Coronary artery (tissue), 2 donors: ENCODE measurements at regions not wholly inside any gene's neighbourhood (a gene's known extent, or its start where the extent isn't known, plus 50 kb on each side); places are given as distances from the start of the nearest gene placed in this dataset.

Experiments
- DNase-seq: peaks from one replicate; pipeline ENCODE4 v3.0.0-alpha.2; 2017; ENCODE audit warnings: low spot score
- H3K27ac ChIP-seq, 2 donors: fragments of 200-600 bp; sonication (generic); one replicate each; pipeline ENCODE4 v1.5.1; 2016 to 2019
- H3K4me3 ChIP-seq: fragments of 200-600 bp; sonication (generic); 2 replicates; pipeline ENCODE4 v1.5.1; 2016; ENCODE audit warnings: mild to moderate bottlenecking, moderate library complexity
- TF ChIP-seq, protein P1 (sequence below): fragments of 200-600 bp; sonication (generic); IDR thresholded peaks from one replicate; pipeline ENCODE4 v1.5.1; 2019; ENCODE audit warnings: antibody characterized with exemption

DNA sequence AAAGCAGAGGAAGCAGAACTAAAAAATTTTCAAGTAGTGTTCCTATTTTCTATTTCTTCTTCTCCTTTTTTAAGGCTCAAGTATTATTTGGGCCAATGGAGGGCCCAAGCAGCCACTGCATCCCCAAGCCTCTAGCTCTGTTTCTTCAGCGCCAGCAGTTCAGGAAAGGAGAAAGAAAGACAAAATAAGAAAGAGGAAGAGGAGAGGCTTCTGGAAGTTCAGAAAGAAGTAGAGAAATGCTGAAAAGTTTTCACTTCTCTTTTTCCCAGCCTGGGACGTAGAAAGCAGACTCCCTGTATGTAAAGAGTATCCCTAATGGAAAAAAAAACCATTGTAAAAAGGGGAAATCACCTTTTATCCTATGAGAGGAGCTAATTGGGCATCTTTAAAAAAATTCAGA, 165.5 kb upstream of the KLF12 start:
- Histone ChIP-seq H3K4me3 (no peak overlapping the region), H3K27ac (peak overlapping the region in 1 of 2 donors; percentile 6)
- DNase-seq = no peak
- TF ChIP-seq, protein P1, sequence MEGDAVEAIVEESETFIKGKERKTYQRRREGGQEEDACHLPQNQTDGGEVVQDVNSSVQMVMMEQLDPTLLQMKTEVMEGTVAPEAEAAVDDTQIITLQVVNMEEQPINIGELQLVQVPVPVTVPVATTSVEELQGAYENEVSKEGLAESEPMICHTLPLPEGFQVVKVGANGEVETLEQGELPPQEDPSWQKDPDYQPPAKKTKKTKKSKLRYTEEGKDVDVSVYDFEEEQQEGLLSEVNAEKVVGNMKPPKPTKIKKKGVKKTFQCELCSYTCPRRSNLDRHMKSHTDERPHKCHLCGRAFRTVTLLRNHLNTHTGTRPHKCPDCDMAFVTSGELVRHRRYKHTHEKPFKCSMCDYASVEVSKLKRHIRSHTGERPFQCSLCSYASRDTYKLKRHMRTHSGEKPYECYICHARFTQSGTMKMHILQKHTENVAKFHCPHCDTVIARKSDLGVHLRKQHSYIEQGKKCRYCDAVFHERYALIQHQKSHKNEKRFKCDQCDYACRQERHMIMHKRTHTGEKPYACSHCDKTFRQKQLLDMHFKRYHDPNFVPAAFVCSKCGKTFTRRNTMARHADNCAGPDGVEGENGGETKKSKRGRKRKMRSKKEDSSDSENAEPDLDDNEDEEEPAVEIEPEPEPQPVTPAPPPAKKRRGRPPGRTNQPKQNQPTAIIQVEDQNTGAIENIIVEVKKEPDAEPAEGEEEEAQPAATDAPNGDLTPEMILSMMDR = no peak

DNA sequence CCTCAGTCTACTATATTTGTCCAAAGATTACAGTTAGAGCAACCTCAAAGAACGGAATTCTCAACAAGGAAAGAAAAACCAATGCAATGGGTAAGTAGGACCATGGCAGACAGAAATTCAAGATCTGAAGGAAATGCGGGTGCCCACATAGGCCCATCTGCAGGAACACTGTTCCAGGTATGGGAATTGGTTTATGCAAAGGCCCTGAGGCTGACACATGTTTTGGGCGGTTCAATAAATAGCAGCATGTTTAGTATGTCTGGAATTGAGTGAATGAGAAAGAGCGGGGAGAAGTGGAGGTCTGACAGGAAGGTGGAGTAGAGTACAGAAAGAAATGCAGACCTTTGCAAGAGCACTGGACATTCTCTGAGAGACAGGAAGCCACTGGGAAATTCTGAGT, 164.7 kb upstream of the KLF12 start:
- TF ChIP-seq, protein P1 = no peak
- H3K4me3 ChIP-seq = no peak overlapping the region
- peak overlapping the region in 1 of 2 donors; percentile 6 for H3K27ac ChIP-seq
- DNase-seq = no peak

DNA sequence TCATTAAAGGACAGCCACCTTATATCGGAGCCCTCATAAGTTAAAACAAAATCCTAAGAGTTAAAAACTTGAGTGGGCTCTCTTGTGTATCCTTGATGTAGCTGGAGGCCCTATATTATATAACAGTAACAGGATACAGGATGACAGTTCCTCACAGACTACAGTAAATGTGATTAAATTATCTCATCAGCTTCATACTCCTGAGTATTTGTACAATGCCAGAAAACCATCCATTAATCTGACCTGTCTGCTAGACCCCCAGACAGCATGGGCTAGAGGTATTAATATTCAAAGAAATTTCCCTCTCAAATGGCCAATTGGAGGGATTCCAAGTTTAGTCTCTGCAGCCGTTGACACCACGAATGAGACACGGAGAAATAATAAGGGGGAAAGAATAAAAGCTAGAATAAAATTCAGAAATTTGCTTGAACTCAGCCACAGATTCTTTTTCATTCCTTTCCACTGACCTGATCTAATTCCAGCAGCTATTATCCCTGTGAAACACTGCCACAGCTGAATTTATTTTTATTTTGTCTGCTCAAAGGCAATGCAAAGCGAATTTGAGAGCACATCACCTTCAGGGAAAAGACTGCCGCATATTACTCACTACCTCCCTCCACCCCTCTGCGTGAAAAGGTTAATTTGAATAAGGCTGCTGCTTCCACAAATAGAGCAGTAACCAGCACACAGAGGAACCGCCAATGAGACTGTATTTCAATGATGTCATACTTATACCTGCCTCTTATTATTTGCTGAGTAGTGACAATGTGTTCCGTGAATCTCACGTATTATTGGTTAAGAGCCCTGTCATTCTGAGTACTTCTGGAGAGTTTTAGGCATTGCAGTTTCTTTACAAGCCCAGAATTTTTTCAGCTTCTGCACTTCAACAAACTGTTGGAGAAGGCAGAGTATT, 155.9 kb upstream of the KLF12 start:
- Histone ChIP-seq H3K4me3 (peak overlapping the region; percentile 53), H3K27ac (peak overlapping the region; percentile 49 to 58)
- TF ChIP-seq, protein P1 = no peak
- DNase-seq = no peak

DNA sequence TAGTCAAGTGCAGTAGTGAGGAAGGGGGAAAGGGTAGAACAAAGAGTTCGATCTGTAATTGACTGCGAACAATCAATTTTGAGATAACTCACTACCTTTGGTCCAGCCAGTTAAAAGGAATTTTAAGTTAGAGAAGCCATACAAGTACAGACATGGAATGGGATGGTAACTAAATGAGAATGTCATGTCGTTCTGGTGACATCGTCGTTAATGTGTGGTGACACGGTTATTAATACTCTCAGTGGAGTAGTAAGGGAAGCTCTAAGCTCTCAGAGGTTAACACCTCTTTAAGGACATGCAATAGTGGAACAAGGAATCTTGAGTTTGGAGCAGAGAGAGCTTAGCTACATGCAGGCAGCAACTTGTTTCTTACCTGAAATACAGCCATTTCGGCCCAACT, 154.9 kb upstream of the KLF12 start:
- TF ChIP-seq, protein P1 = no peak
- no peak overlapping the region for H3K27ac ChIP-seq
- DNase-seq = no peak
- no peak overlapping the region for H3K4me3 ChIP-seq

DNA sequence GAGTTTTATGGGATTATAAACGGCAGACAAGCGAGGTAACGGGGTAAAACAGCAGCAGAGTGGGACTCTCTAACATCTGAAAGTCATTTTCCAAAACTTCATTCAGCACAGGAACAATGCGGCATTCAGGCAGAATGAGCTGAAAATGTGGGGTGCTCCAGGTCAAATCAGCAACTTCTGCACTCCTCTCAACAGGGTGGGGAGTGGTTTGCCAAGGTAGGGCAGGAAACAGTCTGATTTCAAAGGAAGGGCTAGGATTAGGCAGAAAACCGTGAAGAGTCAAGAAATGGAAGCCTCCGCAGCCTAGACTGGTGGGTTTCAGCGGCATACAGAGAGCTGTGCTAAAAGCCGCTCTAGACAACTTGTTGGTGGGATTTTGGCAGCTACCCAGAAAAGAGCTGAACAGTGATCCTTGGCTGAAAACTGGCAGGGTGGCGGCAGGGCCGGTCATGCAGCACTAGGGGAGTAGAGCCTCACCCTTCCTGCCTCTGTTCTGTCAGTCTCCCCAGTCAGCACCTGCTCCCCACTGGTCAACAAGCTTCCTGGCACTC, 154.2 kb upstream of the KLF12 start:
- H3K4me3 ChIP-seq = peak overlapping the region; percentile 55
- no peak for DNase-seq
- TF ChIP-seq, protein P1 = no peak
- peak overlapping the region; percentile 21 to 24 for H3K27ac ChIP-seq

DNA sequence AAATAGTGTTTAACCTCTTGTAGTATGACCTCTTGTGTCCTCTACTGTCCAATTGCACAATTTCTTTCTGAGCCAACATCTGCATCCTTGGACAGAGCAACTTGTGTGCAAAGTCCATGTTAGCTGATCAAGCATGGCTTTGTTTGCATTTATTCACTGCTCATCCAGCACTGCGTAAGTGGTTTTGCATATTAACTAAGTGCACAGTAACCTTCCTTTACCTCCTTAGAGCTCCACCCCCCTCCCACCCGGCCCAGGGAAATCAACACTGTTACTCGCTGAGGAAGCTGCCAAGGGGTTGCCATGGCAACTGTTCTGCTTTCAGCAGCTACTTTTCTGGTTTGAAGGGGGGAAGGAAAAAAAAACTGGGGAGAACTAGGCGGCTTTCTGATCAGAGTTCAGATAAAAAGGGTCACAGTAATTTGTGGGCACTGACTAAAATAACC, 153.5 kb upstream of the KLF12 start:
- no peak for DNase-seq
- Histone ChIP-seq H3K27ac (no peak overlapping the region), H3K4me3 (peak overlapping the region; percentile 55)
- TF ChIP-seq, protein P1 = no peak
